ENCODE measurements at regions not wholly inside any gene's neighbourhood (a gene's known extent, or its start where the extent isn't known, plus 50 kb on each side); places are given as distances from the start of the nearest gene placed in this dataset.

DNA sequence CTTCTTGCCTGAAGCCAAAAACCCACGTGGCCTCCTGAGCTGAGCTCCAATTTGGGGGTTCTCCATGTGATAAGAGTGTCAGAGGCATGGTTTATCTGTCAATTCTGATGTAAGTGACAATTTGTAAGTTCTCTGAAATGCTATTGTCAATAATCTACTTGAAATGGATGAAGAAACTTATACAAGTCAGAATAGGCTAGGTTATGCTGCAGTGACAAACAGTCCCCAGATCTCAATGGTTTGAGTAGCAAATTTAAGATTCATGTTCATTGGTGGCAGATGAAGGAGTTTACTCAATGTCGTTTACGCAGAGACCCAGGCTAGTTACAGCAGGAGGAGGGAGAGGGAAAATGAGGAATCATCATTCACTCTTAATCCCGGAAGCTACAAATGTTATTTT, 352.4 kb downstream of the KIF16B start:
- no peak for DNase-seq (ENCODE audit: low read depth)

- no peak for DNase-seq (ENCODE audit: low read depth)
Measured at GRCh38 chr20:16219182-16219581, 354.1 kb downstream of the KIF16B start.

GRCh38 chr20:16216914-16217230, 356.4 kb downstream of the KIF16B start:
- no peak for DNase-seq (ENCODE audit: low read depth)

GRCh38 chr20:16216227-16216913, 356.9 kb downstream of the KIF16B start:
- DNase-seq (ENCODE audit: low read depth), result peak; percentile 3

DNA sequence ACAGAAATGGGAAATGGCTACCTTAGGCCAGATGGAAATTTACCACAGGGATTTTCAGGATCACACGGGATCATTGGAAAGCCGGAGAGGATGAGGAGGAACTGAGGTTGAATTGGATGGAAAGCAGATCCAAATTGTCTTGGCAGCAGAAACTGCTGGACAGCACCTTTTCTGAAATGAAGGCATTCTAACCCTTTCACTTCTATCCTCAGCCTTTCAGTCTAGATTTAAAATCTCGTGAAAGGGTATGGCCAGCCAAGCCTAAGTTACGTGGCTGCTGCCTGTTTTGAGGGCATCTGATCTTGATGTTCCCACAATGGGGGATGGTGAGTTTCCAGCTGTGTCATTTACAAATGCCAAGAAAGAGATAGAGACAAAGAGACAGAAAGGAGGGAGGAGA, 358.2 kb downstream of the KIF16B start:
- no peak for DNase-seq (ENCODE audit: low read depth)

GRCh38 chr20:16212790-16213189, 360.5 kb downstream of the KIF16B start:
- DNase-seq (ENCODE audit: low read depth), result no peak

GRCh38 chr20:16209951-16210361, 363.3 kb downstream of the KIF16B start:
- DNase-seq (ENCODE audit: low read depth), result no peak

- no peak for DNase-seq (ENCODE audit: low read depth)
Measured at GRCh38 chr20:16209357-16209756, 363.9 kb downstream of the KIF16B start.

GRCh38 chr20:16208443-16208842, 364.8 kb downstream of the KIF16B start:
- no peak for DNase-seq (ENCODE audit: low read depth)

DNA sequence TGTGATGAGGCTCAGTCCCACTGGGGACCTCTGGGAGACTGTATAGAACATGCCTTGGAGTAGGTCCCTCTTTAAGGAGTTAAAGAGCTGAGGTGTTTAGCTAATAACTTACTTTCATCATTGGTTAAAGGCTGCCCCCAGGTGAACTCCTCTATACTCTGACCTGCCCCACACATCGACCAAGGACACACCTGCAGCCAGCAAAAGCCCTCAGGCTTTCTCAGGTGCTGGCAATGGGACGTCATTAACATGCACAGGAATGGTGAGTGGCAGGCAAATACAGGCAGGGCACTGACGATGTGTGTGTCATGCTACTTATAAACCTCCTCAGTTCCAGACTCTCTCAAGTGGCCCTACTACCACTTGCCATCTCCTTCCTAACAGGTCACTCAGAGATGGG, 366.4 kb downstream of the KIF16B start:
- no peak for DNase-seq (ENCODE audit: low read depth)

GRCh38 chr20:16205507-16205906, 367.7 kb downstream of the KIF16B start:
- no peak for DNase-seq (ENCODE audit: low read depth)

GRCh38 chr20:16203096-16203495, 370.2 kb downstream of the KIF16B start:
- no peak for DNase-seq (ENCODE audit: low read depth)

DNA sequence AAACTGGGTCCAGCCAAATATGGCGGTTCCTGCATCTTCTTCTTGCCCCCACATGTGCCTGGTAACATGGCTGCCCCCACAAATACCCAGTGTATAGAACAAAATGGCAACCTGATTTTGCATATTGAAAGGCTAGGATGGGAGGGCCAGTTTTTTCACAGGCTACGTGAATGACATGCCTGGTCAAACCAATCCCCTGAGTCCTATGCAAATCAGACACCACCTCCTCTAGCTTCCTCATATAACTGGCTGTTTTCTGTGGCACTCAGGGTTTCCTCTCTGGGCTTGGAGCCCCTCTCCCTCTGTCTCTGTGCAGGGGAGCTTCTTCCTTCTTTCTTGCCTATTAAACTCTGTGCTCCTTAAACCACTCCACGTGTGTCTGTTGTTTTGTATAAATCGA, 372.1 kb downstream of the KIF16B start:
- peak; percentile 11 for DNase-seq (ENCODE audit: low read depth)

GRCh38 chr20:16197696-16198095, 375.6 kb downstream of the KIF16B start:
- no peak for DNase-seq (ENCODE audit: low read depth)

- no peak for DNase-seq (ENCODE audit: low read depth)
Measured at GRCh38 chr20:16195671-16196070, 377.6 kb downstream of the KIF16B start.

DNA sequence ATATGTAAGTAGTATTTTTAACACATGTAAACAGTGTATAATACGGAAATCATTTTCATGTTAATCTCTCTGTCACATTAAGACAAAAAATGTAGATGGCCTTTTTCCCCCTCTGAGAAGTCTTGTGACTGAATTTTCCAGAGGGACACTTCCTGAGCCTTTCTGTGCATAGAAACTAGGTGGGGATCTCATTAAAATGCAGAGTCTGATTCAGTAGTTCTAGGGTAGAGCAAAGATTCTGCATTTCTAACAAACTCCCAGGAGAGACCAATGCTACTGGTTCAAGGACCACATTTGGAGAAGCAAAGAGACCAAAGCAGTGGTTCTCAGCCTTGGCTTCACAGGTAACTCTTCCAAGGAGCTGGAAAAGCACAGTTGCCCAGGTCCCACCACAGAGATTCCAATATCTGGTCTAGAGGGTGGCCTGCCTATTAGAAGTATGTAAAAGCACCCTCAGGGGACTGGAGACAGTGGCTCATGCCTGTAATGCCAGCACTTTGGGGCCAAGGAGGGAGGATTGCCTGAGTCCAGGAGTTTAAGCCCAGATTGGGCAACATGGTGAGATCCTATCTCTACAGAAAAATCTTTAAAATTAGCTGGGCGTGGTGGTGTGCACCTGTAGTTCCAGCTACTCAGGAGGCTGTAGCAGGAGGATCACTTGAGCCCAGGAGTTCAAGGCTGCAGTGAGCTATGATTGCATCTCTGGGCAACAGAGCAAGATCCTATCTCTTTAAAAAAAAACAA, 378.5 kb downstream of the KIF16B start:
- DNase-seq (ENCODE audit: low read depth), result no peak

DNA sequence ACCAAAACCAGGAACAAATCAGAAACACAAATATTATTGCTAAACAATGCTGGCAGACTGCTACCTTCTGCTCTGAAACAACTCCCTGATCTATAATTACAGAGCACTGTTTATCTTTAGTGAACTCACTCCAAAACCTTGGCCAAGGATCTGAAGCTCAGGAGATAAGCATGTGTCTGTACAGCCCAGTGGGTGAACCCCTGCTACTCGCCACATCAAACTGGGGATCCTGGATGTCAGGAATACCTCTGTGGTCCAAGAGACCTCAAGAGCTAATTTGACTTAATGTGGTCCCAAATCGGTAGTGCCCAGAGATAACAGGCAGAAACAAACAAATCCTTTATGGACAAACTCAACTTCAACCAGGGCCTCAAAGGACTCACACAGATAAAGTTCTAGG, 381.8 kb downstream of the KIF16B start:
- DNase-seq (ENCODE audit: low read depth), result no peak

GRCh38 chr20:16189371-16189770, 383.9 kb downstream of the KIF16B start:
- DNase-seq (ENCODE audit: low read depth), result no peak

GRCh38 chr20:16187956-16188616, 385.2 kb downstream of the KIF16B start:
- no peak for DNase-seq (ENCODE audit: low read depth)

DNA sequence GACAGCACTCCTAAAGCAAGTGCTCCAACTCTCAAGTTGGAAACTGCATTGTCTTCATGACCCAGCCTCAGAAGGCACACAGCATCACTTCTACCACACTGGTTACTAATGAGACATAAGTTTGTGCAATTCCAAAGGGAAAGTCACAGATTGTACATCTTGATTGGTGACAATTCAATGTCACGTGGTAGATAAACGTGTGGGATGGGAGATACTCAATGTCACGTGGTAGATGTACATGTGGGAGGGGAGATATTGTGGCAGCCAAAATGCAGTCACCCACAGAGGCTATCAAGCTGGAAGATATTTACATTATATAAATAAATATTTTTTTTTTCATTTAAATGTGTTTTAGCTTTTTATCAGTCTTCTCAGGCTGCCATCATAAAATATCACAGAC, 393.3 kb downstream of the KIF16B start:
- DNase-seq (ENCODE audit: low read depth), result no peak

GRCh38 chr20:16179371-16179770, 393.9 kb downstream of the KIF16B start:
- no peak for DNase-seq (ENCODE audit: low read depth)

DNA sequence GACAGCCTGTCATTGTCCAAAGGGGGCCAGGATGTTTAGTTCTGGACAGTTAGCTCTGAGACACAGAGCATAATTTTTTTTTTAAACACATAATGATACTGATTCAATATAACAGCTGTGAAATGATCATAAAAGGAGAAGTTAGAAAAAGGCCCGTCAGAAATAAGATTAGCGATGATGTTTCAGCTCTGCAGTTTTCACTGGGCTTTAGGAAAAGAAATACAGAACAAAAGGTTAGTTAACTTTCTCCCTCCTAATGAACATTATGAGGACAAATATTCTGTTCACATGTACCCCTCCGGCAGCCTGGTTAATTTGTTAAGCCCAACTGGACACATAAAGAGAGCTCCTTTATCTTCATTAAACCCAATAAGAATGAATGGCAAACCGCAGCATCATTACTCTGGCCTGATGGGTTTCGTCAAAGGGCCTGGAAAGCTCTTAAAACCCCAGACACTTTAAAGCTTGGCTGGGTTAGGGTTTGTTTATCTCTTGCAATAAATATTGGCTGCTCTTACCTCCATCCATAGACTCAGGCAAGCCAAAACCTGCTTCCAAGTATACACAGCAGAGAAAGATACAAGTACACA, 394.6 kb downstream of the KIF16B start:
- DNase-seq (ENCODE audit: low read depth), result no peak
